ENCODE measurements at regions not wholly inside any gene's neighbourhood (a gene's known extent, or its start where the extent isn't known, plus 50 kb on each side); places are given as distances from the start of the nearest gene placed in this dataset.

DNA sequence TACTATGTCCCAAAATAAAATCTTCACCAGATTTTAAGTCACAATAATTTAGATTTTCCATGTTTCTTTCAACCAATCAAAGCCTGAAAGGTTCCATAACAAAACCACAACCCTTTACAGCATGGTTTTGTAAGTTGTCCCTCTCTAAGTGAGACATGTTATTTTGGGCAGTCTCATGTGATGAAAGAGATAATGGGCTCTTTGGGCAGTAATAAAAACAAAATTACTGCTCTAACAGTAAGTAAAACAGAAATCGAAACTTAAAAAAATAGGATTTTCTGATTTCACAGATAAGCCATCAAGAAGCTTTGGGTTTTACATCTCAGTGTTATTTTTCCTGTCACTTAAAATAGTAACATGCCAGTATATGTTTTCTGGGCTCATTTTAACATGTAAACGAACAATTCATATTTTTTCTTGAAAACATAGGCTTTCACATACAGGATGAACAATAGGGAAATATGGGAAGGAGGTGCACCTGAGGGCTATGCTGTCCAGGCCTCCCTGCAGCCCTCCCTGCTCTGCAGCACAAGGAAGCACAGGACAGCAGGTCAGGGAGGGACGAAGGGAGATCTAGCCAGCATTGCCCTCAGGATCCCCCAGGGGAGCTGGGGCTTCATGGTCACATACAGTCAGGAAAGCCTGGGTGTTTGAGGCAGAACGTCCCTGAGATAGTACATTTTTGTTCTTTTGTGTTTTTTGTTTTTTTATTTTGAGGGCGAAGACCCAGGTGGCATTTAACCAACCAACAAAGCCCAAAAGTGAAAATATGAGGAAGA lies 157.4 kb downstream of the SHOX2 start:
- intact Hi-C loops (cut with micrococcal nuclease) = no loop called here
- Mint-ChIP-seq H3K27me3 (peaks cover 0 to 13% (median 5%) of the 10 kb centered on the region in 5 donors), H3K4me1 (no peaks in the 10 kb centered on the region), H3K36me3 (no peaks in the 10 kb centered on the region), H3K27ac (no peak overlapping the region), H3K4me3 (no peak overlapping the region), H3K9me3 (peaks cover 0 to 22% (median 4%) of the 10 kb centered on the region in 11 donors)
- ATAC-seq = no peak
- no peak overlapping the region for H3K4me3 ChIP-seq (ENCODE audit: low read length)
- no peak for DNase-seq
- no peaks in the 10 kb centered on the region for H3K4me1 ChIP-seq (ENCODE audit: control insufficient read depth in 2 of 2, insufficient read depth in 2 of 2, low read length in 2 of 2)
- no peaks in the 10 kb centered on the region for H3K36me3 ChIP-seq (ENCODE audit: control insufficient read depth in 2 of 3, insufficient read depth in 3 of 3, low read length in 3 of 3)
- no peak overlapping the region for H3K27ac ChIP-seq (ENCODE audit: low read depth, low read length)
- no peaks in the 10 kb centered on the region for H3K9me3 ChIP-seq (ENCODE audit: control insufficient read depth in 2 of 3, low read length in 3 of 3)
- POLR2A ChIA-PET = no interaction called here
- H3K27me3 ChIP-seq (ENCODE audit: control insufficient read depth in 2 of 2, insufficient read depth in 2 of 2, low read length in 2 of 2) = no peaks in the 10 kb centered on the region
- CTCF ChIA-PET = no interaction called here

DNA sequence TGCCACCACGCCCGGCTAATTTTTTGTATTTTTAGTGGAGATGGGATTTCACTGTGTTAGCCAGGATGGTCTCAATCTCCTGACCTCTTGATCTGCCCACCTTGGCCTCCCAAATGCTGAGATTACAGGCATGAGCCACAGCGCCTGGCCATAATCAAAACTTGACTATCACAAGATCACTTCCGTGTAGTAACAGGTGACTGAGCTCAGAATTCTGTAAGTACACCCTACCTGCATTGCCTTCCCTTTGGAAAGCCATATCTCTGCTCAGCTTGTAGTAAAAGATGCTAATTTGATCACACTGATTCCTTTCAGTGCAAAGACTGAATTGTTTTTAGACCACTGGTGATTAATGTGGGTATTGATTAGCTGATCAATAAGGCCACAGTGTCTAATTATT lies 167.1 kb downstream of the SHOX2 start:
- CTCF ChIA-PET = no interaction called here
- intact Hi-C loops (cut with micrococcal nuclease) = no loop called here
- H3K27me3 ChIP-seq (ENCODE audit: control insufficient read depth in 2 of 2, insufficient read depth in 2 of 2, low read length in 2 of 2) = no peaks in the 10 kb centered on the region

DNA sequence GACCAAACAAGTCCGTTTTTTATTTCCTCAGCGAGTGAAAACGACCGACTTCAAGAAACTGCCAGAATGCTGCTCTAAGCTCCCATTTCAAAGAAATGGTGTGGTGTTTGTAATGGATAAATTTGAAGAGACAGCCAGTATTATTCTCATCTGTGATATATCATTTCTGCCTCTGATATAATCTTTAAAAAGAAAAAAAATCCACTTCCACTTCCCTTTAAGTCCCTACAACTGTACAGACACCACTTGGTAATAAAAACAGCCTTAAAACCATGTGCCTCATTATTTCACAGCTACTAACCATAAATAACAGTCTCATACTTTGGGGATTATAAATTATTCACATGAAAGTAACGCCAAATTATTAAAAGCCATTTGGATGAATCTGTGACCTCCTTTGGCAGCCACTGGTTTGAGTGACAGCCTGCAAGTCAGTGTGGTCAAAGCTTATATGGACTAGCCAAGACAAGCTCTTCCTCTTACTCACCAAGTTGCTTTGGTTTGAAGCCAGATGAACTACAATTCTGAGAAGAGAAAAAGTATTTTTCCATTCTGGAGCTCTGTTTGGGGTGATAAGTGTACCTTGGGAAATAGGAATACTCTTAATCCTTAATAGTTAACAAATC lies 168.0 kb downstream of the SHOX2 start:
- no peaks in the 10 kb centered on the region for H3K27me3 ChIP-seq (ENCODE audit: control insufficient read depth in 2 of 2, insufficient read depth in 2 of 2, low read length in 2 of 2)
- H3K9me3 ChIP-seq (ENCODE audit: control insufficient read depth in 2 of 3, low read length in 3 of 3) = no peaks in the 10 kb centered on the region
- Mint-ChIP-seq H3K9me3 (peaks cover 0 to 1% (median 0%) of the 10 kb centered on the region in 11 donors), H3K27ac (no peak overlapping the region), H3K4me3 (no peak overlapping the region), H3K36me3 (no peaks in the 10 kb centered on the region), H3K4me1 (no peaks in the 10 kb centered on the region), H3K27me3 (peaks cover 0 to 8% (median under 1%) of the 10 kb centered on the region in 5 donors)
- no peak for ATAC-seq
- no peak overlapping the region for H3K4me3 ChIP-seq (ENCODE audit: low read length)
- intact Hi-C loops (cut with micrococcal nuclease) = no loop called here
- no peaks in the 10 kb centered on the region for H3K4me1 ChIP-seq (ENCODE audit: control insufficient read depth in 2 of 2, insufficient read depth in 2 of 2, low read length in 2 of 2)
- CTCF ChIA-PET = no interaction called here
- POLR2A ChIA-PET = no interaction called here
- H3K27ac ChIP-seq (ENCODE audit: low read depth, low read length) = no peak overlapping the region
- DNase-seq = no peak
- H3K36me3 ChIP-seq (ENCODE audit: control insufficient read depth in 2 of 3, insufficient read depth in 3 of 3, low read length in 3 of 3) = no peaks in the 10 kb centered on the region

More for the DNA sequence above, 167.1 kb downstream of the SHOX2 start:
- Histone ChIP-seq H3K36me3 (ENCODE audit: control insufficient read depth in 2 of 3, insufficient read depth in 3 of 3, low read length in 3 of 3) (no peaks in the 10 kb centered on the region), H3K27ac (ENCODE audit: low read depth, low read length) (no peak overlapping the region), H3K4me1 (ENCODE audit: control insufficient read depth in 2 of 2, insufficient read depth in 2 of 2, low read length in 2 of 2) (no peaks in the 10 kb centered on the region), H3K4me3 (ENCODE audit: low read length) (no peak overlapping the region), H3K9me3 (ENCODE audit: control insufficient read depth in 2 of 3, low read length in 3 of 3) (no peaks in the 10 kb centered on the region)
- no peak overlapping the region for H3K27ac Mint-ChIP-seq
- ATAC-seq (no peak), DNase-seq (no peak)
- peaks cover 0 to 5% (median 0%) of the 10 kb centered on the region in 11 donors for H3K9me3 Mint-ChIP-seq
- no peak overlapping the region for H3K4me3 Mint-ChIP-seq
- no peaks in the 10 kb centered on the region for H3K36me3 Mint-ChIP-seq
- POLR2A ChIA-PET = no interaction called here
- H3K27me3 Mint-ChIP-seq = peaks cover 0 to 8% (median 3%) of the 10 kb centered on the region in 5 donors
- H3K4me1 Mint-ChIP-seq = no peaks in the 10 kb centered on the region

DNA sequence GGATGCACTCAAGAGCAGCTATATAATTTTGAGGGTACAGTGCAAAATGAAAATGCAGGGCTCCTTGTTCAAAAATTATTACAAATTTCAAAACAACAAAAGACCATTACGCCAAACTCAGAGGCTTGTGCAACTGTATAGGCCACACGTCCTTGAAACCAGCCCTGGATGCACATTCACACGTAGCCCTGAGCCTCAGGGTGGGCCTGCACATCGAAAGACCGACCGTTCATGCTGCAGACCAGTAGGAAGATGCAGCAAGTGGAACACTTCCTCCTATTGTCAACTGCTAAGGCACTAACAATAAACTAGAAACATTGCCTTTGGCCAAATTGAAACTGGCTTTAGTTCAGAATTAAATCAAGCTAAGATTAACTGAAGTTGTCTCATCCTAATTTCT lies 174.7 kb downstream of the SHOX2 start:
- intact Hi-C loops (cut with micrococcal nuclease) = no loop called here
- POLR2A ChIA-PET = no interaction called here
- CTCF ChIA-PET = no interaction called here

DNA sequence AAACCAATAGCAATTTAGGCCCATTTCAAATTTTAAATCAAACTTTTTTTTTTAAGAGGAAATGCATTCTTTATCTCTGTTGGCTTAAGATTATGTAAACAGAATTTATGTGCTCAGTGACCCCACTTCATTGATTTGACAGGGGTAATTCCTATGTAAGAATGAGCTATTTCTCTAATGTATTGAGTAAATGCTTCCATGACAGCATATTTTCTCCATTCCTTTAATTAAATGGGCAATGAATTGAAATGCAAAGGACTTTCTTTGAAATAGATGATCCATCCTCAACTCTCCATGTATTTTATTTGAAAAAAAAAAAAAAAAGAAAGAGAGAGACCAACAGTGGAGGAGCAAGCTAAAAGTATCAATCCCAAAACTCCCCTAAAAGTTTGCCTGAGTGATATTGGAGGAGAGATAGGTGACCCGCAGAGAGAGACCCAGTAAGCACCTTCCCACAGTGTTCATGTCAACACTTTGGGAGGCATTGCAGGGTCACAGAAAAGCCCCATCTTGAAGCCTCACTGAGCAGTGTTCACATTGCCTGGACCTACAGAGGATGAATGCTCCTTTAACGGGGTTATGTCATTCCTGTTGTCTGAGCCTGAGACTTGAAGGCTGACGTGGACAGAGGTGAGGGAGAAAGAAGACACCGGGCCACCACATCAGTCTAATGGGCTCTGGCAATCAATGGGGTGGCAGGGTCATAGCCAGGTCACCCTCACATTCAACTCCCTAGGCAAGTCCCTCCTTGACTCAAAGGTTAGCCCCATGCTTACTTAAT lies 176.0 kb downstream of the SHOX2 start:
- H3K4me1 Mint-ChIP-seq = no peaks in the 10 kb centered on the region
- DNase-seq (no peak), ATAC-seq (no peak)
- no peak overlapping the region for H3K27ac Mint-ChIP-seq
- no peaks in the 10 kb centered on the region for H3K9me3 ChIP-seq (ENCODE audit: control insufficient read depth in 2 of 3, low read length in 3 of 3)
- intact Hi-C loops (cut with micrococcal nuclease) = no loop called here
- H3K27me3 Mint-ChIP-seq = peaks cover 0 to 5% (median 0%) of the 10 kb centered on the region in 5 donors
- ChIA-PET CTCF (no interaction called here), POLR2A (no interaction called here)
- peaks cover 0 to 3% (median 0%) of the 10 kb centered on the region in 11 donors for H3K9me3 Mint-ChIP-seq
- H3K36me3 ChIP-seq (ENCODE audit: control insufficient read depth in 2 of 3, insufficient read depth in 3 of 3, low read length in 3 of 3) = no peaks in the 10 kb centered on the region
- no peak overlapping the region for H3K4me3 Mint-ChIP-seq
- no peak overlapping the region for H3K4me3 ChIP-seq (ENCODE audit: low read length)
- H3K4me1 ChIP-seq (ENCODE audit: control insufficient read depth in 2 of 2, insufficient read depth in 2 of 2, low read length in 2 of 2) = no peaks in the 10 kb centered on the region
- no peaks in the 10 kb centered on the region for H3K27me3 ChIP-seq (ENCODE audit: control insufficient read depth in 2 of 2, insufficient read depth in 2 of 2, low read length in 2 of 2)
- no peak overlapping the region for H3K27ac ChIP-seq (ENCODE audit: low read depth, low read length)
- H3K36me3 Mint-ChIP-seq = no peaks in the 10 kb centered on the region

More for the DNA sequence above, 174.7 kb downstream of the SHOX2 start:
- Mint-ChIP-seq H3K27ac (no peak overlapping the region), H3K4me3 (no peak overlapping the region), H3K36me3 (no peaks in the 10 kb centered on the region), H3K27me3 (peaks cover 0 to 7% (median 0%) of the 10 kb centered on the region in 5 donors), H3K9me3 (peaks cover 0 to 1% (median 0%) of the 10 kb centered on the region in 11 donors), H3K4me1 (no peaks in the 10 kb centered on the region)
- H3K4me3 ChIP-seq (ENCODE audit: low read length) = no peak overlapping the region
- no peak for DNase-seq
- no peaks in the 10 kb centered on the region for H3K36me3 ChIP-seq (ENCODE audit: control insufficient read depth in 2 of 3, insufficient read depth in 3 of 3, low read length in 3 of 3)
- H3K4me1 ChIP-seq (ENCODE audit: control insufficient read depth in 2 of 2, insufficient read depth in 2 of 2, low read length in 2 of 2) = no peaks in the 10 kb centered on the region
- no peak overlapping the region for H3K27ac ChIP-seq (ENCODE audit: low read depth, low read length)
- ATAC-seq = no peak
- no peaks in the 10 kb centered on the region for H3K27me3 ChIP-seq (ENCODE audit: control insufficient read depth in 2 of 2, insufficient read depth in 2 of 2, low read length in 2 of 2)
- no peaks in the 10 kb centered on the region for H3K9me3 ChIP-seq (ENCODE audit: control insufficient read depth in 2 of 3, low read length in 3 of 3)

DNA sequence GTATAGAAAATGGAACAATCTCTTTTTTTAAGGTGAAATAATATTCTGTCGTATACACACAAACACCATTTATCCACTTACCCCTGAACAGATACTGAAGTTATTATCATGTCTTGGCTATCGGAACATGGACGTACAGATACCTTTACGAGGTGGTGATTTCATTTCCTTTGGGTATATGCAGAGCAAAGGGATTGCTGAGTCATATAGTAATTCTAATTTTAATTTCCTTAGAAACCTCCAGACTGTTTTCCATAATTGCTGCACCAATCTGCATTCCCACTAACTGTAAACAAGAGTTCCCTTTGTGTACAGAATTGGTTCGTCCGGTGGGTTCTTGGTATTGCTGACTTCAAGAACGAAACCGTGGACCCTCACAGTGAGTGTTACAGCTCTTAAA lies 179.4 kb downstream of the SHOX2 start:
- Mint-ChIP-seq H3K36me3 (no peaks in the 10 kb centered on the region), H3K9me3 (peaks cover 0 to 6% (median 0%) of the 10 kb centered on the region in 11 donors), H3K4me3 (no peak overlapping the region), H3K27me3 (no peaks in the 10 kb centered on the region), H3K27ac (no peak overlapping the region), H3K4me1 (no peaks in the 10 kb centered on the region)
- Histone ChIP-seq H3K36me3 (ENCODE audit: control insufficient read depth in 2 of 3, insufficient read depth in 3 of 3, low read length in 3 of 3) (no peaks in the 10 kb centered on the region), H3K4me1 (ENCODE audit: control insufficient read depth in 2 of 2, insufficient read depth in 2 of 2, low read length in 2 of 2) (no peaks in the 10 kb centered on the region), H3K9me3 (ENCODE audit: control insufficient read depth in 2 of 3, low read length in 3 of 3) (no peaks in the 10 kb centered on the region), H3K27ac (ENCODE audit: low read depth, low read length) (no peak overlapping the region), H3K4me3 (ENCODE audit: low read length) (no peak overlapping the region), H3K27me3 (ENCODE audit: control insufficient read depth in 2 of 2, insufficient read depth in 2 of 2, low read length in 2 of 2) (no peaks in the 10 kb centered on the region)
- intact Hi-C loops (cut with micrococcal nuclease) = no loop called here
- DNase-seq = no peak
- ChIA-PET POLR2A (no interaction called here), CTCF (no interaction called here)
- no peak for ATAC-seq

Data from naive thymus-derived CD4-positive, alpha-beta T cell (primary cell).